ENCODE measurements at regions not wholly inside any gene's neighbourhood (a gene's known extent, or its start where the extent isn't known, plus 50 kb on each side); places are given as distances from the start of the nearest gene placed in this dataset.

DNA sequence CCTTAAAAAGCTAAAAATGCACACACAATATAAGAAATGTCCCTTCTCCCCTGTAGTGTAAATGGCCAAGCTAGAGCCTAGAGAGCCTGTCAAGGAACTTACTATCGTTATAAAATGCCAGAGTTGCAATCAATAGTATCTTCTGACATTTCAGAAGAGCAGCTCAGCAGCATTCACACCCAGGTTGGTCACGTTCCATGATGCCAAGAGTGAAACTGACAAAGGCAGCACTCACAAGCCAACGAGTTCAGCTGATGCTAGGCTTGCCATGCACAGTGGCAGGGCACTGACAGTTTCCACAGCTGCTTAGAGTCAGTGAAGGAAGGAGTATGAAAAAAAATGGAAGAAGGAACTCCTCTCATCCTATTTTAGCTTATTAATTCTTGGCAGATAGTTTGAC, 331.4 kb upstream of the CCDC54 start:
- Histone ChIP-seq H3K36me3 (no peaks in the 10 kb centered on the region), H3K4me3 (no peak overlapping the region), H3K9me3 (no peaks in the 10 kb centered on the region), H3K4me1 (no peaks in the 10 kb centered on the region), H3K27me3 (no peaks in the 10 kb centered on the region), H3K27ac (no peak overlapping the region)
- DNase-seq: no peak
- TF ChIP-seq POLR2AphosphoS5 (IDR thresholded peaks at IDR 0.05) (no peak), EP300 (IDR thresholded peaks at IDR 0.05; ENCODE audit: low read depth) (no peak), POLR2A (IDR thresholded peaks at IDR 0.05) (no peak)
- TF ChIP-seq, protein P1, sequence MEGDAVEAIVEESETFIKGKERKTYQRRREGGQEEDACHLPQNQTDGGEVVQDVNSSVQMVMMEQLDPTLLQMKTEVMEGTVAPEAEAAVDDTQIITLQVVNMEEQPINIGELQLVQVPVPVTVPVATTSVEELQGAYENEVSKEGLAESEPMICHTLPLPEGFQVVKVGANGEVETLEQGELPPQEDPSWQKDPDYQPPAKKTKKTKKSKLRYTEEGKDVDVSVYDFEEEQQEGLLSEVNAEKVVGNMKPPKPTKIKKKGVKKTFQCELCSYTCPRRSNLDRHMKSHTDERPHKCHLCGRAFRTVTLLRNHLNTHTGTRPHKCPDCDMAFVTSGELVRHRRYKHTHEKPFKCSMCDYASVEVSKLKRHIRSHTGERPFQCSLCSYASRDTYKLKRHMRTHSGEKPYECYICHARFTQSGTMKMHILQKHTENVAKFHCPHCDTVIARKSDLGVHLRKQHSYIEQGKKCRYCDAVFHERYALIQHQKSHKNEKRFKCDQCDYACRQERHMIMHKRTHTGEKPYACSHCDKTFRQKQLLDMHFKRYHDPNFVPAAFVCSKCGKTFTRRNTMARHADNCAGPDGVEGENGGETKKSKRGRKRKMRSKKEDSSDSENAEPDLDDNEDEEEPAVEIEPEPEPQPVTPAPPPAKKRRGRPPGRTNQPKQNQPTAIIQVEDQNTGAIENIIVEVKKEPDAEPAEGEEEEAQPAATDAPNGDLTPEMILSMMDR (IDR thresholded peaks at IDR 0.05): no peak
- intact Hi-C loops (cut with DNase I; ENCODE audit: low total_unique reads): no loop called here
- WGBS, 2 donors (ENCODE audit: low coverage in 1 of 2): 47 to 63% methylated on average over 1 to 3 of the region's 3 CpGs
- in situ Hi-C loops (cut with MboI; ENCODE audit: low pct_ligation_motif_present in 1 of 4, low pct_unique_long_range_greater_than_20kb in 1 of 4, low sequenced_read_pairs in 3 of 4): no loop called here

DNA sequence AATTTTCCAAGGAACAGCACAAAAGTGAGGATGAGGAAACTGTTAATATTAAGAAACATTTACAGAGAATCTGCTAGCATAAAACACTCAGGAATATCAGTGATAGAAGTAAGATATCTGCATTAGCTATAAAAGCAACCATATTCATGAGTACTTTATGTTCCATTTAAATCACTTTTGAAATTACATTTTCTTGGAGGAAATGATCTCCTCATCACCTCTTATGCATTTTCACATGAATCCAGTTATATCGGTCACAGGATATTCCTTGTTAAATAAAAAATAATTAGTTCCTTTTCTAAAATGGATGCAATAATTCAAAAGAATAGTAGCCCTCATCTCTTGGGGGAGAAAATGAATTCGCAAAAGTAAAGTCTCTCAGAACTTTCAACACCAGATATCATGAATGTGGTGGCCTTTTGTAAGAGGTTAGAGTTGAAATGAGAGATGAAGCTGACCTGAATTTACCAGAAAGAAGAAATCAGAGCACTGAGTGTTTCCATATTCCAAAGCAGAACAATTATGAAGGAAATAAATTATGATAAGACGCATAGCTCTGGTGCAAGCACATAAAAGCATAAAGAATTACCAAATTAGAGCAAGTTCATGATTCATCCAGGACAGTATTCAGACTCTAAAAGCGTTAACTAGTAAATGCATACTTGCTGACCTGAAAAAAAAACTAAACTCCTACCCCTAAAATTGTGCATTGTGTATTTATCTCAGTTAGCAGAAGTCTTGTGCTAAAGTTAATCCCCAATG, 321.9 kb upstream of the CCDC54 start:
- Histone ChIP-seq H3K36me3 (no peaks in the 10 kb centered on the region), H3K27me3 (no peaks in the 10 kb centered on the region), H3K4me1 (no peaks in the 10 kb centered on the region), H3K27ac (no peak overlapping the region), H3K4me3 (no peak overlapping the region), H3K9me3 (no peaks in the 10 kb centered on the region)
- TF ChIP-seq, protein P1 (IDR thresholded peaks at IDR 0.05): no peak
- no peak for TF ChIP-seq EP300 (IDR thresholded peaks at IDR 0.05; ENCODE audit: low read depth)
- TF ChIP-seq POLR2AphosphoS5 (IDR thresholded peaks at IDR 0.05): no peak
- no peak for TF ChIP-seq POLR2A (IDR thresholded peaks at IDR 0.05)
- no peak for DNase-seq
- intact Hi-C loops (cut with DNase I; ENCODE audit: low total_unique reads) (no loop called here), in situ Hi-C loops (cut with MboI; ENCODE audit: low pct_ligation_motif_present in 1 of 4, low pct_unique_long_range_greater_than_20kb in 1 of 4, low sequenced_read_pairs in 3 of 4) (no loop called here)
- WGBS, 2 donors (ENCODE audit: low coverage in 1 of 2): 69 to 83% methylated on average over 4 of the region's 4 CpGs

DNA sequence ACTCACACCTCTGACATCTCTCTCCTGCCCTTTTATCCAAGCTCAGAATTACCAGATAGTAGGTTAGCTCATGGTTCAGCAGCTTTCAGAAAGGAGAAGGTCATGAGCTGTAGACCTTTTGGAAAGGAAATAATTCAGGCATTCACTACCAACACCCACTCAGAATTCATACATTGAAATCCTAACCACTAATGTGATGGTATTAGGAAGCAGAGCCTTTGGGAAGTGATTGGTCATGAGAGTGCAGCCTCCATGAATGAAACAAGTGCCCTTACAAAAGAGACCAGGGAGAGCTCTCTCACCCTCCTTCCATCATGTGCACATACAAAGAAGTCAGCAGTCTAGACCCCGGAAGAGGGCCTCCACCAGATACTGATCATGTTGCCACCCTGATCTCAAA, 315.8 kb upstream of the CCDC54 start:
- TF ChIP-seq POLR2A (IDR thresholded peaks at IDR 0.05) (no peak), POLR2AphosphoS5 (IDR thresholded peaks at IDR 0.05) (no peak), EP300 (IDR thresholded peaks at IDR 0.05; ENCODE audit: low read depth) (no peak)
- TF ChIP-seq, protein P1 (IDR thresholded peaks at IDR 0.05): no peak

DNA sequence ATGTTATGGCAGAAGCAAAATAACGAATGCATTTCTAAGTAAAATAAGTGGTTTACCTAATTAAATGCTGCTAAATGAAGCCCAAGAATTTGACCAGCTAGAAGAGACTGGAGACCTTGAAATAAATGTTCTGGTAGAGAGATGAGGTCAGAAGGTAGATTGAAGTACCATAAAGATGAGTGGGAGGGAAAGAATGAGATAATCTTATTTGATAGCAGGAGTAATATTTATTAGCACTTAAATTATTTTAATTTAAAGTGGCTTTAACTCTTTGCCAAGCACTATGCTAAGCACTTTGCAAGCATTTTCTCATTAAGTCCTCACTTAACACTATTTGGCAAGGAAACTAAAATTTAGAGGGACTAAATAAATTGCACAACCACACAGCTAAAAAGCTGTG, 314.9 kb upstream of the CCDC54 start:
- intact Hi-C loops (cut with DNase I; ENCODE audit: low total_unique reads) (no loop called here), in situ Hi-C loops (cut with MboI; ENCODE audit: low pct_ligation_motif_present in 1 of 4, low pct_unique_long_range_greater_than_20kb in 1 of 4, low sequenced_read_pairs in 3 of 4) (no loop called here)
- 33 to 51% methylated on average over 1 of the region's 1 CpG for WGBS, 2 donors (ENCODE audit: low coverage in 1 of 2)
- no peak for DNase-seq
- H3K27me3 ChIP-seq: no peaks in the 10 kb centered on the region
- no peaks in the 10 kb centered on the region for H3K9me3 ChIP-seq
- H3K27ac ChIP-seq: no peak overlapping the region
- H3K4me3 ChIP-seq: no peak overlapping the region
- H3K36me3 ChIP-seq: no peaks in the 10 kb centered on the region
- no peak for TF ChIP-seq EP300 (IDR thresholded peaks at IDR 0.05; ENCODE audit: low read depth)
- TF ChIP-seq, protein P1 (IDR thresholded peaks at IDR 0.05): no peak
- no peak for TF ChIP-seq POLR2A (IDR thresholded peaks at IDR 0.05)
- TF ChIP-seq POLR2AphosphoS5 (IDR thresholded peaks at IDR 0.05): no peak
- H3K4me1 ChIP-seq: no peaks in the 10 kb centered on the region

More for the DNA sequence above, 315.8 kb upstream of the CCDC54 start:
- DNase-seq: no peak
- no peaks in the 10 kb centered on the region for H3K9me3 ChIP-seq
- H3K4me1 ChIP-seq: no peaks in the 10 kb centered on the region
- intact Hi-C loops (cut with DNase I; ENCODE audit: low total_unique reads) (no loop called here), in situ Hi-C loops (cut with MboI; ENCODE audit: low pct_ligation_motif_present in 1 of 4, low pct_unique_long_range_greater_than_20kb in 1 of 4, low sequenced_read_pairs in 3 of 4) (no loop called here)
- 90 to 100% methylated on average over 1 of the region's 1 CpG for WGBS, 2 donors (ENCODE audit: low coverage in 1 of 2)
- no peaks in the 10 kb centered on the region for H3K27me3 ChIP-seq
- no peak overlapping the region for H3K4me3 ChIP-seq
- H3K27ac ChIP-seq: no peak overlapping the region
- no peaks in the 10 kb centered on the region for H3K36me3 ChIP-seq

All from transverse colon (tissue), 4 donors.